Chondrocyte (in vitro differentiated cells): ENCODE measurements at regions not wholly inside any gene's neighbourhood (a gene's known extent, or its start where the extent isn't known, plus 50 kb on each side); places are given as distances from the start of the nearest gene placed in this dataset.

Source experiments
- DNase-seq: peaks from one replicate; pipeline ENCODE4 v3.0.0; 2021; ENCODE audit warnings: mixed read lengths, low spot score
- H3K27ac Mint-ChIP-seq: one replicate; pipeline ENCODE4 v1.8.0; 2021; ENCODE audit warnings: mild to moderate bottlenecking, moderate library complexity, mixed read lengths; ENCODE audit not compliant: unreplicated experiment
- H3K27me3 Mint-ChIP-seq: 2 replicates; pipeline ENCODE4 v1.8.0; 2021; ENCODE audit warnings: low read depth, mixed read lengths
- H3K36me3 Mint-ChIP-seq: 2 replicates; pipeline ENCODE4 v1.8.0; 2021; ENCODE audit warnings: low read depth, mixed read lengths
- H3K4me1 Mint-ChIP-seq: 2 replicates; pipeline ENCODE4 v1.8.0; 2021; ENCODE audit warnings: low read depth, mild to moderate bottlenecking, mixed read lengths
- H3K4me3 Mint-ChIP-seq: one replicate; pipeline ENCODE4 v1.8.0; 2021; ENCODE audit warnings: mild to moderate bottlenecking, moderate library complexity, mixed read lengths; ENCODE audit not compliant: unreplicated experiment
- H3K9me3 Mint-ChIP-seq: 2 replicates; pipeline ENCODE4 v1.8.0; 2021; ENCODE audit warnings: low read depth, mixed read lengths
- CTCF ChIP-seq: fragments of 200-600 bp; sonication (generic); IDR thresholded peaks from 2 replicates; pipeline ENCODE4 v1.5.0; 2021; ENCODE audit warnings: antibody characterized with exemption, mild to moderate bottlenecking, moderate library complexity

DNA sequence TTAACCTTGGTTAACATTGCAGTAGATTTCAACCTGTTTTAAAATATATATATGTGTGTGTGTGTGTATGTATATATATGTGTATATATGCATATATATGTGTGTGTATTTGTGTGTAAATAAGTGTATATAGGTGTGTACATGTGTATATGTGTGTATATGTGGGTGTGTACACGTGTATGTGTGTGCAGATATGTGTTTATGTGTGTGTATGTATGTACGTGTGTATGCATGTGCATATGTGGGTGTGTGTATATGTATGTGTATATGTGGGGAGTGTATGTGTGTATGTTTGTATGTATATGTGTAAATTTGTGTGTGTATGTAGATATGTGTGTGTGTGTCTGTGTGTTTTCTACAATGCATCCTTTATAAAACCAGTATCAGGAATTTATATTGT, 205.5 kb upstream of the FOXF1 start:
- H3K9me3 Mint-ChIP-seq: no peaks in the 10 kb centered on the region
- H3K36me3 Mint-ChIP-seq: no peaks in the 10 kb centered on the region
- H3K4me3 Mint-ChIP-seq: no peak overlapping the region
- peaks cover 4% of the 10 kb centered on the region for H3K4me1 Mint-ChIP-seq
- H3K27ac Mint-ChIP-seq: no peak overlapping the region
- peaks cover 52% of the 10 kb centered on the region for H3K27me3 Mint-ChIP-seq
- no peak for TF ChIP-seq CTCF
- no peak for DNase-seq

DNA sequence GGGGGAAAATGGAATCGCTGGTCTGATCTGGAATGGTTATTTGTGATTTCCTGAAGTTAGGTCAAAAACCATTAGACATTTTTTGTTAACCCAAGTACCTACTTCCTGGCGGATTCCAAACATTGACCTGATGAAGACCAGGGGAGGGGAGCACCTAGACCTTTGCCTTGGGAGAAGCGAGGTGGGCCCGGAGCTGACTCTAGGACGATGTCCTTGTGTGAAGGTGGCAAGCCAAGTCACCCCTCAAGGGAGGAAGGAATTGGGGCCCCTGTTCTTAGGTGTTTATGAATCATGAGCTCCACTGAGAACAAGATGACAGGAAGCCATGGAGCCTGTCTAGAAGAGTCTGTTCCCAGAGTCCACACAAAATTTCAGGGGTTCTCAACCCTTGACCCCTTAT, 204.9 kb upstream of the FOXF1 start:
- TF ChIP-seq CTCF: no peak
- Mint-ChIP-seq H3K27me3 (peaks cover 51% of the 10 kb centered on the region), H3K27ac (no peak overlapping the region), H3K9me3 (no peaks in the 10 kb centered on the region), H3K36me3 (no peaks in the 10 kb centered on the region), H3K4me1 (peaks cover 4% of the 10 kb centered on the region), H3K4me3 (no peak overlapping the region)
- no peak for DNase-seq

GRCh38 chr16:86306011-86306644, 204.2 kb upstream of the FOXF1 start:
- Mint-ChIP-seq H3K9me3 (no peaks in the 10 kb centered on the region), H3K27me3 (peaks cover 49% of the 10 kb centered on the region), H3K4me1 (peaks cover 2% of the 10 kb centered on the region), H3K4me3 (no peak overlapping the region), H3K36me3 (no peaks in the 10 kb centered on the region), H3K27ac (no peak overlapping the region)
- no peak for DNase-seq
- TF ChIP-seq CTCF: no peak

DNA sequence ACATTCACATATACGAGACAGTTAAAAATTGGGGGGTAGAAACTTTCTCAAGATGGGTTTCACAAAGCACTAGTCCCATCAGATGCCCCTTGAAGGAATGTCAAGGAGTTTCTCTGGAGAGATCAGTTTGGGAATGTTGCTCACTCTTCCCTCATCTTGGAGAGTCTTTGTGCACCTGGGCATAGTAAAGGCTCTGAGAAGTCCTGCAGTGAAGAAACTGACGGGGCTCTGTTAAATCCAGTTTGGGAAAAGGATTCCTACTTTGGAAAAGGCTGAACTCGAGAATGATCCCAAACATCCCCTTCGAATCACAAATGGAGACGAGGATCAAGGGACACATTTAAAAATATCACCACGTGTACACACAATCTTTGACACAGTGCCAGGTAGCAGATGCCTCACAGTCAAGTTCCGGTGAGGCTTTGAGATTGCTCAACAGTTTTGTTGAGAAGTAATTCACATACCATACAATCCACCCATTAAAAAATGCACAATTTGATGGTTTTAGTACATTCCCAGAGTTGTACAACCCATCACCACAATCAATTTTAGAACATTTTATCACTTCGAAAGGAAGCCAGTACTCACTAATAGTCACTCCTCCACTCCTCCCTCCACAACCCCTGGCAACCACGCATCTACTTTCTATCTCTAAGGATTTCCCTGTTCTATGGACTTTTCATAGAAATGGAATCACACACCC, 203.4 kb upstream of the FOXF1 start:
- no peak for DNase-seq

DNA sequence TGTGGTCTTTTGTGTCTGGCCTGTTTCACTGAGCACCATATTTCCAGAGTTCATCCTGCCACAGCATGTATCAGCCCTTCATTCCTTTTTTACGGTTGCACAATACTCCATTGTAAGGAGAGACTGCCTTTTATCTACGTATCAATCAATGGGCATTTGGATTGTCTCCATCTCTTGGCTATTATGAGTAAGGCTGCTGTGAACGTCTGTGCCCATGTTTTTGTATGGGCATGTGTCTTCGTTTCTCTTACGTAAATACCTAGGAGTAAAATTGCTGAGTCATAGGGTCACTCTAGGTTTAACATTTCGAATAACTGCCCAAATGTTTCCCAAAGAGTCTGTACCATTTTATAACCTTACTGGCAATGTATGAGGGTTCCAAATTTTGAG, 202.8 kb upstream of the FOXF1 start:
- Mint-ChIP-seq H3K36me3 (no peaks in the 10 kb centered on the region), H3K9me3 (no peaks in the 10 kb centered on the region), H3K27ac (no peak overlapping the region), H3K27me3 (peaks cover 43% of the 10 kb centered on the region), H3K4me1 (no peaks in the 10 kb centered on the region), H3K4me3 (no peak overlapping the region)
- DNase-seq: no peak
- TF ChIP-seq CTCF: no peak

More for the DNA sequence above, 203.4 kb upstream of the FOXF1 start:
- Mint-ChIP-seq H3K27me3 (peaks cover 45% of the 10 kb centered on the region), H3K9me3 (no peaks in the 10 kb centered on the region), H3K4me1 (no peaks in the 10 kb centered on the region), H3K4me3 (no peak overlapping the region), H3K36me3 (no peaks in the 10 kb centered on the region), H3K27ac (no peak overlapping the region)
- no peak for TF ChIP-seq CTCF
